ENCODE measurements at regions not wholly inside any gene's neighbourhood (a gene's known extent, or its start where the extent isn't known, plus 50 kb on each side); places are given as distances from the start of the nearest gene placed in this dataset.

- Histone ChIP-seq H3K4me3 (no peak overlapping the region), H3K27me3 (no peaks in the 10 kb centered on the region), H3K4me1 (no peaks in the 10 kb centered on the region), H3K9me3 (no peaks in the 10 kb centered on the region), H3K27ac (no peak overlapping the region), H3K36me3 (no peaks in the 10 kb centered on the region)
- no peak for DNase-seq (ENCODE audit: extremely low spot score in 2 of 2)
- intact Hi-C loops (cut with DNase I): no loop called here
- TF ChIP-seq POLR2A (IDR thresholded peaks at IDR 0.05) (no peak), POLR2AphosphoS5 (IDR thresholded peaks at IDR 0.05; ENCODE audit: insufficient read depth in 1 of 2, low read depth in 1 of 2) (no peak)
- TF ChIP-seq, protein P1, sequence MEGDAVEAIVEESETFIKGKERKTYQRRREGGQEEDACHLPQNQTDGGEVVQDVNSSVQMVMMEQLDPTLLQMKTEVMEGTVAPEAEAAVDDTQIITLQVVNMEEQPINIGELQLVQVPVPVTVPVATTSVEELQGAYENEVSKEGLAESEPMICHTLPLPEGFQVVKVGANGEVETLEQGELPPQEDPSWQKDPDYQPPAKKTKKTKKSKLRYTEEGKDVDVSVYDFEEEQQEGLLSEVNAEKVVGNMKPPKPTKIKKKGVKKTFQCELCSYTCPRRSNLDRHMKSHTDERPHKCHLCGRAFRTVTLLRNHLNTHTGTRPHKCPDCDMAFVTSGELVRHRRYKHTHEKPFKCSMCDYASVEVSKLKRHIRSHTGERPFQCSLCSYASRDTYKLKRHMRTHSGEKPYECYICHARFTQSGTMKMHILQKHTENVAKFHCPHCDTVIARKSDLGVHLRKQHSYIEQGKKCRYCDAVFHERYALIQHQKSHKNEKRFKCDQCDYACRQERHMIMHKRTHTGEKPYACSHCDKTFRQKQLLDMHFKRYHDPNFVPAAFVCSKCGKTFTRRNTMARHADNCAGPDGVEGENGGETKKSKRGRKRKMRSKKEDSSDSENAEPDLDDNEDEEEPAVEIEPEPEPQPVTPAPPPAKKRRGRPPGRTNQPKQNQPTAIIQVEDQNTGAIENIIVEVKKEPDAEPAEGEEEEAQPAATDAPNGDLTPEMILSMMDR (IDR thresholded peaks at IDR 0.05): no peak
Observed at GRCh38 chr9:13397661-13398060, 118.2 kb upstream of the MPDZ start.

- H3K27ac ChIP-seq: no peak overlapping the region
- no peaks in the 10 kb centered on the region for H3K9me3 ChIP-seq
- DNase-seq (ENCODE audit: extremely low spot score in 2 of 2): no peak
- no peaks in the 10 kb centered on the region for H3K36me3 ChIP-seq
- H3K4me3 ChIP-seq: no peak overlapping the region
- no peaks in the 10 kb centered on the region for H3K4me1 ChIP-seq
- no peaks in the 10 kb centered on the region for H3K27me3 ChIP-seq
- intact Hi-C loops (cut with DNase I): no loop called here
- TF ChIP-seq, protein P1 (IDR thresholded peaks at IDR 0.05): no peak
- no peak for TF ChIP-seq POLR2A (IDR thresholded peaks at IDR 0.05)
- no peak for TF ChIP-seq POLR2AphosphoS5 (IDR thresholded peaks at IDR 0.05; ENCODE audit: insufficient read depth in 1 of 2, low read depth in 1 of 2)
Observed at GRCh38 chr9:13397220-13397619, 117.7 kb upstream of the MPDZ start.

DNA sequence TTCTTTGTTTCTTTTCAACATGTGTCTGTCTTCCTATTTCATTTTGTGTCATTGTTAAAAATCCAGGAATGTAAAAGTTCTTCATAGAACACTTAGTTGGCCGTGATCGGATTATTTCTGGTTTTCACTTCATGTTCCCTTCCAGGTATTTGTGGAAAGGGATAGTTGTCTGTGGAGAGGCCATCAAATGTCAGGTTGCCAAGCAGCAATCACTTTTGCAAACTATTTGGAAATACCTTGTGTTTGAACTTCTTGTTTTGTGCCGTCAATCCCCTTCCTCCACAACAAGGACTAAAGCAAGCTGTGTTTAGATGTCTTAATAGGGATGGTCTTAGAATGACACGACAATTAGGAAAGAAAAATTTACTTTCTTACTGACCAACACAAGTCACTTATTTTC lies 116.9 kb upstream of the MPDZ start:
- no peak overlapping the region for H3K27ac ChIP-seq

GRCh38 chr9:13395156-13395555 lies 115.7 kb upstream of the MPDZ start:
- Histone ChIP-seq H3K4me1 (no peaks in the 10 kb centered on the region), H3K9me3 (no peaks in the 10 kb centered on the region), H3K36me3 (no peaks in the 10 kb centered on the region), H3K27ac (no peak overlapping the region), H3K4me3 (no peak overlapping the region), H3K27me3 (no peaks in the 10 kb centered on the region)
- TF ChIP-seq POLR2AphosphoS5 (IDR thresholded peaks at IDR 0.05; ENCODE audit: insufficient read depth in 1 of 2, low read depth in 1 of 2): no peak
- TF ChIP-seq, protein P1 (IDR thresholded peaks at IDR 0.05): no peak
- no peak for TF ChIP-seq POLR2A (IDR thresholded peaks at IDR 0.05)
- no peak for DNase-seq (ENCODE audit: extremely low spot score in 2 of 2)
- intact Hi-C loops (cut with DNase I): no loop called here

More for the DNA sequence above, 116.9 kb upstream of the MPDZ start:
- TF ChIP-seq, protein P1 (IDR thresholded peaks at IDR 0.05): no peak
- TF ChIP-seq POLR2AphosphoS5 (IDR thresholded peaks at IDR 0.05; ENCODE audit: insufficient read depth in 1 of 2, low read depth in 1 of 2): no peak
- TF ChIP-seq POLR2A (IDR thresholded peaks at IDR 0.05): no peak
- intact Hi-C loops (cut with DNase I): no loop called here
- H3K4me3 ChIP-seq: no peak overlapping the region
- no peaks in the 10 kb centered on the region for H3K27me3 ChIP-seq
- H3K9me3 ChIP-seq: no peaks in the 10 kb centered on the region
- no peaks in the 10 kb centered on the region for H3K36me3 ChIP-seq
- no peak for DNase-seq (ENCODE audit: extremely low spot score in 2 of 2)
- no peaks in the 10 kb centered on the region for H3K4me1 ChIP-seq

- no peak overlapping the region for H3K27ac ChIP-seq
- DNase-seq (ENCODE audit: extremely low spot score in 2 of 2): no peak
Observed at GRCh38 chr9:13388157-13388556, 108.7 kb upstream of the MPDZ start.

More at GRCh38 chr9:13388157-13388556, 108.7 kb upstream of the MPDZ start:
- H3K4me1 ChIP-seq: peaks cover 11% of the 10 kb centered on the region
- H3K27me3 ChIP-seq: no peaks in the 10 kb centered on the region
- no peaks in the 10 kb centered on the region for H3K9me3 ChIP-seq
- H3K4me3 ChIP-seq: no peak overlapping the region
- intact Hi-C loops (cut with DNase I): no loop called here
- no peaks in the 10 kb centered on the region for H3K36me3 ChIP-seq
- TF ChIP-seq POLR2AphosphoS5 (IDR thresholded peaks at IDR 0.05; ENCODE audit: insufficient read depth in 1 of 2, low read depth in 1 of 2): no peak
- TF ChIP-seq, protein P1 (IDR thresholded peaks at IDR 0.05): no peak
- TF ChIP-seq POLR2A (IDR thresholded peaks at IDR 0.05): no peak

All from vagina (tissue), 2 donors.